Hepatocyte (in vitro differentiated cells): ENCODE measurements at regions not wholly inside any gene's neighbourhood (a gene's known extent, or its start where the extent isn't known, plus 50 kb on each side); places are given as distances from the start of the nearest gene placed in this dataset.

Source experiments
- CTCF ChIP-seq: fragments of 200-600 bp; sonication (generic); IDR thresholded peaks from 2 replicates; pipeline ENCODE4 v1.5.1; 2016; ENCODE audit warnings: antibody characterized with exemption, mild to moderate bottlenecking; ENCODE audit not compliant: poor library complexity
- EZH2 ChIP-seq: fragments of 200-600 bp; sonication (generic); IDR thresholded peaks from 2 replicates; pipeline ENCODE4 v1.6.1; 2016; ENCODE audit warnings: antibody characterized with exemption, mild to moderate bottlenecking, borderline replicate concordance

- TF ChIP-seq CTCF (no peak), EZH2 (no peak)
These were observed 435.2 kb upstream of the ADAMTS16 start for GRCh38 chr5:4704951-4705350.
